ENCODE measurements at regions not wholly inside any gene's neighbourhood (a gene's known extent, or its start where the extent isn't known, plus 50 kb on each side); places are given as distances from the start of the nearest gene placed in this dataset.

GRCh38 chr11:8789864-8790263 is 107.3 kb downstream of the RPL27A start:
- TF ChIP-seq CTCF (IDR thresholded peaks at IDR 0.05) (no peak), POLR2A (IDR thresholded peaks at IDR 0.05) (no peak)
